ENCODE measurements at regions not wholly inside any gene's neighbourhood (a gene's known extent, or its start where the extent isn't known, plus 50 kb on each side); places are given as distances from the start of the nearest gene placed in this dataset.

DNA sequence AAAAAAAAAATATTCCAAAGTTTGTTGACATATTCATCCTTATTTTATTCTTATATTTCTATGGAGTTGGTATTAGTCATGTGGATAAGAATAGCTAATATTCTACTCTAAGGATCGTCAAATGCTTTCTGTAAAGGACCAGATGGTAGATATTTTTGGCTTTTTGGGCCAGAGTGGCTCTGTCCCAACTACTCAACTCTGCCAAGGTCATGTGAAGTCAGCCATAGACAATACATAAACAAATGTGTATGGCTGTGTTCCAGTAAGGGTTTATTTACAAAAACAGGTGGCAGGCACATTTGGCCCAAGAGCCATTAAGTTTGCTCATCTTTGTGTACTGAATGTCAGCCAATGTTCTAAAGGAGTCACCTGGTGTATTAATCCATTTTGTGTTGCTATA is 131.8 kb downstream of the TBX5 start:
- no peak for TF ChIP-seq POLR2A (IDR thresholded peaks at IDR 0.05)
- TF ChIP-seq, protein P1, sequence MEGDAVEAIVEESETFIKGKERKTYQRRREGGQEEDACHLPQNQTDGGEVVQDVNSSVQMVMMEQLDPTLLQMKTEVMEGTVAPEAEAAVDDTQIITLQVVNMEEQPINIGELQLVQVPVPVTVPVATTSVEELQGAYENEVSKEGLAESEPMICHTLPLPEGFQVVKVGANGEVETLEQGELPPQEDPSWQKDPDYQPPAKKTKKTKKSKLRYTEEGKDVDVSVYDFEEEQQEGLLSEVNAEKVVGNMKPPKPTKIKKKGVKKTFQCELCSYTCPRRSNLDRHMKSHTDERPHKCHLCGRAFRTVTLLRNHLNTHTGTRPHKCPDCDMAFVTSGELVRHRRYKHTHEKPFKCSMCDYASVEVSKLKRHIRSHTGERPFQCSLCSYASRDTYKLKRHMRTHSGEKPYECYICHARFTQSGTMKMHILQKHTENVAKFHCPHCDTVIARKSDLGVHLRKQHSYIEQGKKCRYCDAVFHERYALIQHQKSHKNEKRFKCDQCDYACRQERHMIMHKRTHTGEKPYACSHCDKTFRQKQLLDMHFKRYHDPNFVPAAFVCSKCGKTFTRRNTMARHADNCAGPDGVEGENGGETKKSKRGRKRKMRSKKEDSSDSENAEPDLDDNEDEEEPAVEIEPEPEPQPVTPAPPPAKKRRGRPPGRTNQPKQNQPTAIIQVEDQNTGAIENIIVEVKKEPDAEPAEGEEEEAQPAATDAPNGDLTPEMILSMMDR (IDR thresholded peaks at IDR 0.05): no peak

Measured in lower leg skin (tissue), 3 donors.